ENCODE measurements at regions not wholly inside any gene's neighbourhood (a gene's known extent, or its start where the extent isn't known, plus 50 kb on each side); places are given as distances from the start of the nearest gene placed in this dataset.

- Histone ChIP-seq H3K9ac (ENCODE audit: insufficient read length, low read depth) (no peak overlapping the region), H3K4me1 (ENCODE audit: insufficient read depth, insufficient read length) (peaks cover 7% of the 10 kb centered on the region), H3K9me3 (ENCODE audit: insufficient read depth, low read length) (no peaks in the 10 kb centered on the region), H3K36me3 (ENCODE audit: insufficient read depth, insufficient read length, low read length) (no peaks in the 10 kb centered on the region), H3K27me3 (ENCODE audit: insufficient read depth, insufficient read length) (no peaks in the 10 kb centered on the region), H3K4me3 (ENCODE audit: insufficient read length, low read depth) (no peak overlapping the region)
- TF ChIP-seq SUZ12 (IDR thresholded peaks at IDR 0.05; ENCODE audit: extremely low read depth, insufficient read depth, insufficient read length) (no peak), ZNF274 (IDR thresholded peaks at IDR 0.05; ENCODE audit: low read depth, low read length) (no peak), YY1 (IDR thresholded peaks at IDR 0.05; ENCODE audit: insufficient read depth, insufficient read length) (no peak)
- DNase-seq (ENCODE audit: low read depth, low spot score) = no peak
These were observed 865.0 kb upstream of the ACO1 start for GRCh38 chr9:31519424-31519823.

GRCh38 chr9:31519826-31520225, 864.6 kb upstream of the ACO1 start:
- Histone ChIP-seq H3K4me3 (ENCODE audit: insufficient read length, low read depth) (no peak overlapping the region), H3K9ac (ENCODE audit: insufficient read length, low read depth) (no peak overlapping the region), H3K27me3 (ENCODE audit: insufficient read depth, insufficient read length) (no peaks in the 10 kb centered on the region), H3K9me3 (ENCODE audit: insufficient read depth, low read length) (no peaks in the 10 kb centered on the region), H3K4me1 (ENCODE audit: insufficient read depth, insufficient read length) (peaks cover 7% of the 10 kb centered on the region), H3K36me3 (ENCODE audit: insufficient read depth, insufficient read length, low read length) (no peaks in the 10 kb centered on the region)
- DNase-seq (ENCODE audit: low read depth, low spot score) = no peak
- TF ChIP-seq SUZ12 (IDR thresholded peaks at IDR 0.05; ENCODE audit: extremely low read depth, insufficient read depth, insufficient read length) = no peak
- TF ChIP-seq ZNF274 (IDR thresholded peaks at IDR 0.05; ENCODE audit: low read depth, low read length) = no peak
- TF ChIP-seq YY1 (IDR thresholded peaks at IDR 0.05; ENCODE audit: insufficient read depth, insufficient read length) = no peak

GRCh38 chr9:31520301-31521085, 864.0 kb upstream of the ACO1 start:
- no peaks in the 10 kb centered on the region for H3K27me3 ChIP-seq (ENCODE audit: insufficient read depth, insufficient read length)
- no peaks in the 10 kb centered on the region for H3K9me3 ChIP-seq (ENCODE audit: insufficient read depth, low read length)
- no peak overlapping the region for H3K9ac ChIP-seq (ENCODE audit: insufficient read length, low read depth)
- no peaks in the 10 kb centered on the region for H3K36me3 ChIP-seq (ENCODE audit: insufficient read depth, insufficient read length, low read length)
- H3K4me3 ChIP-seq (ENCODE audit: insufficient read length, low read depth) = no peak overlapping the region
- DNase-seq (ENCODE audit: low read depth, low spot score) = no peak
- no peak for TF ChIP-seq YY1 (IDR thresholded peaks at IDR 0.05; ENCODE audit: insufficient read depth, insufficient read length)
- TF ChIP-seq ZNF274 (IDR thresholded peaks at IDR 0.05; ENCODE audit: low read depth, low read length) = no peak
- TF ChIP-seq SUZ12 (IDR thresholded peaks at IDR 0.05; ENCODE audit: extremely low read depth, insufficient read depth, insufficient read length) = no peak
- H3K4me1 ChIP-seq (ENCODE audit: insufficient read depth, insufficient read length) = peaks cover 7% of the 10 kb centered on the region

- TF ChIP-seq SUZ12 (IDR thresholded peaks at IDR 0.05; ENCODE audit: extremely low read depth, insufficient read depth, insufficient read length) (no peak), ZNF274 (IDR thresholded peaks at IDR 0.05; ENCODE audit: low read depth, low read length) (no peak), YY1 (IDR thresholded peaks at IDR 0.05; ENCODE audit: insufficient read depth, insufficient read length) (no peak)
- Histone ChIP-seq H3K27me3 (ENCODE audit: insufficient read depth, insufficient read length) (no peaks in the 10 kb centered on the region), H3K4me1 (ENCODE audit: insufficient read depth, insufficient read length) (no peaks in the 10 kb centered on the region), H3K9me3 (ENCODE audit: insufficient read depth, low read length) (no peaks in the 10 kb centered on the region), H3K36me3 (ENCODE audit: insufficient read depth, insufficient read length, low read length) (no peaks in the 10 kb centered on the region), H3K4me3 (ENCODE audit: insufficient read length, low read depth) (no peak overlapping the region), H3K9ac (ENCODE audit: insufficient read length, low read depth) (no peak overlapping the region)
- no peak for DNase-seq (ENCODE audit: low read depth, low spot score)
These were observed 848.8 kb upstream of the ACO1 start for GRCh38 chr9:31535651-31536050.

GRCh38 chr9:31536471-31536870, 848.0 kb upstream of the ACO1 start:
- Histone ChIP-seq H3K9me3 (ENCODE audit: insufficient read depth, low read length) (no peaks in the 10 kb centered on the region), H3K36me3 (ENCODE audit: insufficient read depth, insufficient read length, low read length) (no peaks in the 10 kb centered on the region), H3K27me3 (ENCODE audit: insufficient read depth, insufficient read length) (no peaks in the 10 kb centered on the region), H3K4me3 (ENCODE audit: insufficient read length, low read depth) (no peak overlapping the region), H3K4me1 (ENCODE audit: insufficient read depth, insufficient read length) (no peaks in the 10 kb centered on the region), H3K9ac (ENCODE audit: insufficient read length, low read depth) (no peak overlapping the region)
- no peak for DNase-seq (ENCODE audit: low read depth, low spot score)
- TF ChIP-seq YY1 (IDR thresholded peaks at IDR 0.05; ENCODE audit: insufficient read depth, insufficient read length) = no peak
- TF ChIP-seq ZNF274 (IDR thresholded peaks at IDR 0.05; ENCODE audit: low read depth, low read length) = no peak
- no peak for TF ChIP-seq SUZ12 (IDR thresholded peaks at IDR 0.05; ENCODE audit: extremely low read depth, insufficient read depth, insufficient read length)

GRCh38 chr9:31541721-31542281, 842.6 kb upstream of the ACO1 start:
- Histone ChIP-seq H3K27me3 (ENCODE audit: insufficient read depth, insufficient read length) (no peaks in the 10 kb centered on the region), H3K36me3 (ENCODE audit: insufficient read depth, insufficient read length, low read length) (no peaks in the 10 kb centered on the region), H3K9me3 (ENCODE audit: insufficient read depth, low read length) (no peaks in the 10 kb centered on the region), H3K9ac (ENCODE audit: insufficient read length, low read depth) (no peak overlapping the region), H3K4me1 (ENCODE audit: insufficient read depth, insufficient read length) (no peaks in the 10 kb centered on the region), H3K4me3 (ENCODE audit: insufficient read length, low read depth) (no peak overlapping the region)
- DNase-seq (ENCODE audit: low read depth, low spot score) = no peak
- no peak for TF ChIP-seq SUZ12 (IDR thresholded peaks at IDR 0.05; ENCODE audit: extremely low read depth, insufficient read depth, insufficient read length)
- TF ChIP-seq YY1 (IDR thresholded peaks at IDR 0.05; ENCODE audit: insufficient read depth, insufficient read length) = no peak
- no peak for TF ChIP-seq ZNF274 (IDR thresholded peaks at IDR 0.05; ENCODE audit: low read depth, low read length)

- Histone ChIP-seq H3K36me3 (ENCODE audit: insufficient read depth, insufficient read length, low read length) (no peaks in the 10 kb centered on the region), H3K9me3 (ENCODE audit: insufficient read depth, low read length) (no peaks in the 10 kb centered on the region), H3K9ac (ENCODE audit: insufficient read length, low read depth) (no peak overlapping the region), H3K27me3 (ENCODE audit: insufficient read depth, insufficient read length) (no peaks in the 10 kb centered on the region), H3K4me1 (ENCODE audit: insufficient read depth, insufficient read length) (no peaks in the 10 kb centered on the region), H3K4me3 (ENCODE audit: insufficient read length, low read depth) (no peak overlapping the region)
- TF ChIP-seq YY1 (IDR thresholded peaks at IDR 0.05; ENCODE audit: insufficient read depth, insufficient read length) = no peak
- no peak for TF ChIP-seq SUZ12 (IDR thresholded peaks at IDR 0.05; ENCODE audit: extremely low read depth, insufficient read depth, insufficient read length)
- TF ChIP-seq ZNF274 (IDR thresholded peaks at IDR 0.05; ENCODE audit: low read depth, low read length) = no peak
- DNase-seq (ENCODE audit: low read depth, low spot score) = peak; percentile 13
These were observed 841.9 kb upstream of the ACO1 start for GRCh38 chr9:31542384-31543055.

All from NT2/D1 (cell line).